ENCODE measurements at regions not wholly inside any gene's neighbourhood (a gene's known extent, or its start where the extent isn't known, plus 50 kb on each side); places are given as distances from the start of the nearest gene placed in this dataset.

DNA sequence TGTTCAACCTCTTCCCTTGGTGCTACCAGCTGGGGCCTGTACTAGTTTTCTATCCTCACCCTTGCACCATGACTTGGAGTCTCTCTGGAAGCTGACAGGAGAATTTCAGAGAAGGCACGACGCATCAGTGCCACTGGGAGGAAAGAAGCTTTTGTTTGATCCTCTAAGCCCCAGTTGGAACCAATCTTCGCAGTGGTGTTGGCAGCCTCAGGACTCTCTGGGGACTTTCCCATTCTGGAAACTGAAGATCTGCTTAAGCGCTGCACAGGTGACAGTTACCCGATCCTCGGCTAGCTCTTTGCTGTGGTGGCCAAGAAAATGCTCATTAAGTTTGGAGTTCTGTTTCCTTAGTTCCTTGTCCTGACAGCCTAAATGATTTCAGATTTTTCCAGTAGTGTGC lies 222.3 kb downstream of the RHOU start:
- TF ChIP-seq, protein P1, sequence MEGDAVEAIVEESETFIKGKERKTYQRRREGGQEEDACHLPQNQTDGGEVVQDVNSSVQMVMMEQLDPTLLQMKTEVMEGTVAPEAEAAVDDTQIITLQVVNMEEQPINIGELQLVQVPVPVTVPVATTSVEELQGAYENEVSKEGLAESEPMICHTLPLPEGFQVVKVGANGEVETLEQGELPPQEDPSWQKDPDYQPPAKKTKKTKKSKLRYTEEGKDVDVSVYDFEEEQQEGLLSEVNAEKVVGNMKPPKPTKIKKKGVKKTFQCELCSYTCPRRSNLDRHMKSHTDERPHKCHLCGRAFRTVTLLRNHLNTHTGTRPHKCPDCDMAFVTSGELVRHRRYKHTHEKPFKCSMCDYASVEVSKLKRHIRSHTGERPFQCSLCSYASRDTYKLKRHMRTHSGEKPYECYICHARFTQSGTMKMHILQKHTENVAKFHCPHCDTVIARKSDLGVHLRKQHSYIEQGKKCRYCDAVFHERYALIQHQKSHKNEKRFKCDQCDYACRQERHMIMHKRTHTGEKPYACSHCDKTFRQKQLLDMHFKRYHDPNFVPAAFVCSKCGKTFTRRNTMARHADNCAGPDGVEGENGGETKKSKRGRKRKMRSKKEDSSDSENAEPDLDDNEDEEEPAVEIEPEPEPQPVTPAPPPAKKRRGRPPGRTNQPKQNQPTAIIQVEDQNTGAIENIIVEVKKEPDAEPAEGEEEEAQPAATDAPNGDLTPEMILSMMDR (IDR thresholded peaks at IDR 0.05) = no peak
- TF ChIP-seq POLR2A (IDR thresholded peaks at IDR 0.05) = no peak
